PC-3 (cell line): ENCODE measurements at regions not wholly inside any gene's neighbourhood (a gene's known extent, or its start where the extent isn't known, plus 50 kb on each side); places are given as distances from the start of the nearest gene placed in this dataset.

Experiments
- EZH2 ChIP-seq: fragments of 300-600 bp; sonication (generic); IDR thresholded peaks from one replicate; pipeline ENCODE4 v1.6.1; 2017; ENCODE audit warnings: antibody characterized with exemption, mild to moderate bottlenecking, low read length; ENCODE audit not compliant: unreplicated experiment
- EZH2phosphoT487 ChIP-seq: fragments of 300-600 bp; sonication (generic); IDR thresholded peaks from 2 replicates; pipeline ENCODE4 v1.6.1; 2018; ENCODE audit warnings: mild to moderate bottlenecking, antibody characterized with exemption, low read length, borderline replicate concordance
- TF ChIP-seq, protein P1 (sequence below): fragments of 300-600 bp; sonication (generic); conservative IDR thresholded peaks from 2 replicates; pipeline ENCODE4 v1.5.1; 2017; ENCODE audit warnings: antibody characterized with exemption, low read depth, mild to moderate bottlenecking, low read length

DNA sequence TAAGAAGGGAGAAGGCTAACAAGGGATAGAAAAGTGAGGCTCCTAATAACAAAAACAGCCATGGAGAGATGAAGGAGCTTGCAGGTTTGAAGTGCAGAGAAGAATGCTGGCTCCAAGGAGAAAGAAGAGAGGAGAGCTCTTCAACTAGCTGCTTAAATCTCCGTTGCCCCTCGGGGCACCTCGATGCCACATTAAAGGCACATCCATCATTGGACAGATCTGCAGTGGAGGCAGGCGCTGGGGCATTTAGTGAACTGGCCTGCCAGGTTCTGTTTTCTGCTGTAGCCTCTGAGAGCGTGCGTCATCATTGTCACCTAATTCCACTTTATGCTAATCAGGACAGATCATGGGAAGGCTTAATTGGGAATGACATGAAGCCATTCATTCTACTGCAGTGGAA lies 1426.2 kb upstream of the WWC1 start:
- TF ChIP-seq, protein P1, sequence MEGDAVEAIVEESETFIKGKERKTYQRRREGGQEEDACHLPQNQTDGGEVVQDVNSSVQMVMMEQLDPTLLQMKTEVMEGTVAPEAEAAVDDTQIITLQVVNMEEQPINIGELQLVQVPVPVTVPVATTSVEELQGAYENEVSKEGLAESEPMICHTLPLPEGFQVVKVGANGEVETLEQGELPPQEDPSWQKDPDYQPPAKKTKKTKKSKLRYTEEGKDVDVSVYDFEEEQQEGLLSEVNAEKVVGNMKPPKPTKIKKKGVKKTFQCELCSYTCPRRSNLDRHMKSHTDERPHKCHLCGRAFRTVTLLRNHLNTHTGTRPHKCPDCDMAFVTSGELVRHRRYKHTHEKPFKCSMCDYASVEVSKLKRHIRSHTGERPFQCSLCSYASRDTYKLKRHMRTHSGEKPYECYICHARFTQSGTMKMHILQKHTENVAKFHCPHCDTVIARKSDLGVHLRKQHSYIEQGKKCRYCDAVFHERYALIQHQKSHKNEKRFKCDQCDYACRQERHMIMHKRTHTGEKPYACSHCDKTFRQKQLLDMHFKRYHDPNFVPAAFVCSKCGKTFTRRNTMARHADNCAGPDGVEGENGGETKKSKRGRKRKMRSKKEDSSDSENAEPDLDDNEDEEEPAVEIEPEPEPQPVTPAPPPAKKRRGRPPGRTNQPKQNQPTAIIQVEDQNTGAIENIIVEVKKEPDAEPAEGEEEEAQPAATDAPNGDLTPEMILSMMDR: no peak
- TF ChIP-seq EZH2 (no peak), EZH2phosphoT487 (no peak)
